ENCODE measurements at regions not wholly inside any gene's neighbourhood (a gene's known extent, or its start where the extent isn't known, plus 50 kb on each side); places are given as distances from the start of the nearest gene placed in this dataset.
A peak's percentile ranks its signal among the peaks of the same experiment; 100 is the strongest.

GRCh38 chr2:213231966-213232365 is 52.3 kb upstream of the SPAG16 start:
- TF ChIP-seq CTCF (conservative IDR thresholded peaks at IDR 0.05; ENCODE audit: low read depth, low read length) = no peak
- H3K9ac ChIP-seq = no peak overlapping the region
- peak overlapping the region; percentile 86 for H3K27ac ChIP-seq
- no peaks in the 10 kb centered on the region for H3K36me3 ChIP-seq (ENCODE audit: insufficient read depth)
- no peak overlapping the region for H2AFZ ChIP-seq (ENCODE audit: low read depth)
- H4K20me1 ChIP-seq (ENCODE audit: insufficient read depth) = no peaks in the 10 kb centered on the region
- no peak overlapping the region for H3K4me3 ChIP-seq (IDR thresholded peaks at IDR 0.05; ENCODE audit: insufficient read depth, low read depth, low read length)
- no peaks in the 10 kb centered on the region for H3K79me2 ChIP-seq (ENCODE audit: insufficient read depth, low read depth)
- H3K27me3 ChIP-seq (ENCODE audit: insufficient read depth, low read depth) = no peaks in the 10 kb centered on the region
- H3K4me1 ChIP-seq (ENCODE audit: low read depth, poor library complexity, severe bottlenecking) = peaks cover 82% of the 10 kb centered on the region
- H3K4me2 ChIP-seq = peak overlapping the region; percentile 59; the same call in 1 of the 2 replicates

DNA sequence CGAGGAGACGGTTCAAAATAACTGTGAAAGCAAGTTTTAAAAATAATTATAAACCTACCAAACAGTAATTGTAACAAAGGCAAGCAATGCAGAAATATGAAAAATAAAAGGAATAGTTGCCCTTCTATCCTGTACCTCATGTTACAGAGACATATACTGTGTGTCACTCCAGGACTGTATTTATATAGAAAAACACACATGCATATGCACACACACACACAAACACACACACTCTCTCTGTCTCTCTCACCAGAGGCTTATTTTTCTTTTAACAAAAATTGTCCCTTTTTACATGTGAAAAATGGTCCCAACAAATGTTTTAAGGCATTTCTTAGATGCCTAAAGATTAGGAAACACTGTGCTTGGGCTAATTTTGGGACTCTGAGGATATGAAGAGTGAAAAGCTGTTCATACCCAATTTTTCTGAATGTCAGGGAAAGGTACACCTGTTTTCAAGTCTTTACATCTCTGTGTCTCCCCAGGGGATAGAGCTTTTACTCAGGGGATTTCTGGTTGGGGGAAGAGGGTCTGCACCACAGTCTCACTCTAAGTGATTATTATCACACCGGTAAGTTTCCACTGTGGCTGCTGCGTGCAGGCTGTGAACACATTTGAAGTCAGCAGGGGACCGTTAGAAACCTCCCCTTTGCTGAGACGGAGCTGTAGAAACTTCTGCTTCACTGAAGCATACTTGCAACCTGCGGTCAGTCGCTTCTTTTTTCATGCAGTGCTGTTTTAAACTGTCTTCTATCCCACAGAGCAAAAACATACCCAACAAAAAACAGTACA is 51.4 kb upstream of the SPAG16 start:
- no peaks in the 10 kb centered on the region for H4K20me1 ChIP-seq (ENCODE audit: insufficient read depth)
- H3K4me2 ChIP-seq = peak overlapping the region; percentile 59
- H3K79me2 ChIP-seq (ENCODE audit: insufficient read depth, low read depth) = no peaks in the 10 kb centered on the region
- H3K9ac ChIP-seq = peak overlapping the region; percentile 12; the same call in 1 of the 2 replicates
- no peak overlapping the region for H3K4me3 ChIP-seq (IDR thresholded peaks at IDR 0.05; ENCODE audit: insufficient read depth, low read depth, low read length)
- peak overlapping the region; percentile 12; the same call in 1 of the 2 replicates for H2AFZ ChIP-seq (ENCODE audit: low read depth)
- peaks cover 82% of the 10 kb centered on the region for H3K4me1 ChIP-seq (ENCODE audit: low read depth, poor library complexity, severe bottlenecking)
- no peaks in the 10 kb centered on the region for H3K36me3 ChIP-seq (ENCODE audit: insufficient read depth)
- H3K27me3 ChIP-seq (ENCODE audit: insufficient read depth, low read depth) = no peaks in the 10 kb centered on the region
- no peak for TF ChIP-seq CTCF (conservative IDR thresholded peaks at IDR 0.05; ENCODE audit: low read depth, low read length)
- H3K27ac ChIP-seq = peak overlapping the region; percentile 86

GRCh38 chr2:213233438-213234330 is 50.6 kb upstream of the SPAG16 start:
- Histone ChIP-seq H3K27me3 (ENCODE audit: insufficient read depth, low read depth) (no peaks in the 10 kb centered on the region), H3K9ac (peak overlapping the region; percentile 12; the same call in 1 of the 2 replicates), H3K4me1 (ENCODE audit: low read depth, poor library complexity, severe bottlenecking) (peaks cover 83% of the 10 kb centered on the region), H3K36me3 (ENCODE audit: insufficient read depth) (no peaks in the 10 kb centered on the region), H3K27ac (peak overlapping the region; percentile 86), H4K20me1 (ENCODE audit: insufficient read depth) (no peaks in the 10 kb centered on the region), H3K4me2 (peak overlapping the region; percentile 59), H3K4me3 (IDR thresholded peaks at IDR 0.05; ENCODE audit: insufficient read depth, low read depth, low read length) (no peak overlapping the region), H3K79me2 (ENCODE audit: insufficient read depth, low read depth) (no peaks in the 10 kb centered on the region), H2AFZ (ENCODE audit: low read depth) (peak overlapping the region; percentile 12; the same call in 1 of the 2 replicates)
- TF ChIP-seq CTCF (conservative IDR thresholded peaks at IDR 0.05; ENCODE audit: low read depth, low read length) = no peak

All from KMS-11 (cell line).